ENCODE measurements at regions not wholly inside any gene's neighbourhood (a gene's known extent, or its start where the extent isn't known, plus 50 kb on each side); places are given as distances from the start of the nearest gene placed in this dataset.

- DNase-seq, result no peak
These were observed 58.6 kb upstream of the NYAP2 start for GRCh38 chr2:225340923-225341322.

GRCh38 chr2:225337183-225337582 lies 62.3 kb upstream of the NYAP2 start:
- no peak for DNase-seq

- DNase-seq, result no peak
These were observed 65.0 kb upstream of the NYAP2 start for GRCh38 chr2:225334514-225334913.

- no peak for DNase-seq
These were observed 71.3 kb upstream of the NYAP2 start for GRCh38 chr2:225328192-225328591.

GRCh38 chr2:225326969-225327368 lies 72.5 kb upstream of the NYAP2 start:
- DNase-seq, result no peak

GRCh38 chr2:225319872-225320271 lies 79.6 kb upstream of the NYAP2 start:
- no peak for DNase-seq

- DNase-seq, result no peak
These were observed 81.1 kb upstream of the NYAP2 start for GRCh38 chr2:225318440-225318839.

GRCh38 chr2:225317186-225317585 lies 82.3 kb upstream of the NYAP2 start:
- no peak for DNase-seq

- DNase-seq, result no peak
These were observed 88.8 kb upstream of the NYAP2 start for GRCh38 chr2:225310745-225311144.

GRCh38 chr2:225309516-225309915 lies 90.0 kb upstream of the NYAP2 start:
- no peak for DNase-seq

- DNase-seq, result no peak
These were observed 102.6 kb upstream of the NYAP2 start for GRCh38 chr2:225296951-225297350.

GRCh38 chr2:225295102-225295501 lies 104.4 kb upstream of the NYAP2 start:
- DNase-seq, result no peak

GRCh38 chr2:225293638-225294037 lies 105.9 kb upstream of the NYAP2 start:
- no peak for DNase-seq

- no peak for DNase-seq
These were observed 108.6 kb upstream of the NYAP2 start for GRCh38 chr2:225290757-225291400.

- DNase-seq, result no peak
These were observed 109.9 kb upstream of the NYAP2 start for GRCh38 chr2:225289659-225290058.

- DNase-seq, result no peak
These were observed 110.5 kb upstream of the NYAP2 start for GRCh38 chr2:225288986-225289385.

GRCh38 chr2:225282858-225283710 lies 116.4 kb upstream of the NYAP2 start:
- DNase-seq, result peak; percentile 13

GRCh38 chr2:225276207-225276606 lies 123.3 kb upstream of the NYAP2 start:
- DNase-seq, result no peak

- DNase-seq, result no peak
These were observed 124.1 kb upstream of the NYAP2 start for GRCh38 chr2:225275443-225275842.

- no peak for DNase-seq
These were observed 124.8 kb upstream of the NYAP2 start for GRCh38 chr2:225274751-225275150.

GRCh38 chr2:225272173-225272572 lies 127.3 kb upstream of the NYAP2 start:
- DNase-seq, result no peak

- no peak for DNase-seq
These were observed 128.6 kb upstream of the NYAP2 start for GRCh38 chr2:225270861-225271260.

GRCh38 chr2:225270053-225270452 lies 129.5 kb upstream of the NYAP2 start:
- no peak for DNase-seq

- no peak for DNase-seq
These were observed 145.1 kb upstream of the NYAP2 start for GRCh38 chr2:225254363-225254762.

GRCh38 chr2:225244933-225245332 lies 154.6 kb upstream of the NYAP2 start:
- DNase-seq, result no peak

Measured in activated gamma-delta T cell treated with Interleukin-2 at 50 U/mL for 16 hours (primary cell).